ENCODE measurements at regions not wholly inside any gene's neighbourhood (a gene's known extent, or its start where the extent isn't known, plus 50 kb on each side); places are given as distances from the start of the nearest gene placed in this dataset.

DNA sequence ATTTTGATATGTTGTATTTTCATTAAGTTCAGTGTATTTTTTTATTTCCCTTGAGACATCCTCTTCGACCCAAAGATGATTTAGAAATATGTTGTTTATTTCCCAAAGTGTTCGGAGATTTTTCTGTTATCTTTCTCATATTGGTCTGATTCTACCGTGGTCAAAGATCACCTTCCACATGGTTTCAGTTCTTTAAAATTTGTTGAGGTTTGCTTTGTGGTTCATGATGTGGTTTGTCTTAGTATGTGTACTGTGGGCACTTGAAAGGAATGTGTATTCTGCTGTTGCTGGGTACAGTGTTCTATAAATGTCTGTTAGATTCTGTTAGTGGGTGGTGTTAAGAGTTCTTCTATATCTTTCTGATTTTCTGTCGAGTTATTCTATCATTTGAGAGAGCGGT lies 103.4 kb upstream of the FHIT start:
- no TSS peak for BruUV-seq (replicated peaks)
- Histone ChIP-seq H3K27me3 (ENCODE audit: control insufficient read depth in 2 of 2, insufficient read depth in 2 of 2, low read length in 2 of 2) (no peaks in the 10 kb centered on the region), H4K20me1 (replicated peaks; ENCODE audit: control insufficient read depth, extremely low read depth, insufficient read depth, low read length) (no peaks in the 10 kb centered on the region), H3K9ac (replicated peaks; ENCODE audit: extremely low read depth, insufficient read depth, low read length) (no peak overlapping the region), H3K4me1 (ENCODE audit: control insufficient read depth, extremely low read depth, insufficient read depth, low read length) (no peaks in the 10 kb centered on the region), H3K36me3 (ENCODE audit: control insufficient read depth in 2 of 2, extremely low read depth in 1 of 2, insufficient read depth in 2 of 2, low read length in 2 of 2) (no peaks in the 10 kb centered on the region), H3K79me2 (ENCODE audit: control insufficient read depth, insufficient read depth, low read length) (no peaks in the 10 kb centered on the region), H3K4me3 (replicated peaks in 1 of 3; ENCODE audit: insufficient read depth in 1 of 3, low read depth in 1 of 3, low read length in 3 of 3) (no peak overlapping the region), H3K9me3 (replicated peaks; ENCODE audit: control insufficient read depth, insufficient read depth, low read length) (no peaks in the 10 kb centered on the region), H2AFZ (ENCODE audit: low read depth, low read length) (no peak overlapping the region), H3K4me2 (ENCODE audit: insufficient read depth, low read length) (no peak overlapping the region), H3K9me1 (replicated peaks; ENCODE audit: control insufficient read depth, extremely low read depth, insufficient read depth, low read length) (no peaks in the 10 kb centered on the region), H3K27ac (ENCODE audit: insufficient read depth, low read depth, low read length) (no peak overlapping the region)
- ChIA-PET CTCF (no interaction called here), POLR2A (no interaction called here)
- no peak for TF ChIP-seq MAX (IDR thresholded peaks at IDR 0.05; ENCODE audit: insufficient read depth, insufficient read length)
- FAIRE-seq (no peak), DNase-seq (ENCODE audit: low read depth, low spot score) (no peak)
- dilution Hi-C loops (cut with MboI; ENCODE audit: extremely low pct_ligation_motif_present, low sequenced_read_pairs) (no loop called here), intact Hi-C loops (cut with micrococcal nuclease) (no loop called here)

DNA sequence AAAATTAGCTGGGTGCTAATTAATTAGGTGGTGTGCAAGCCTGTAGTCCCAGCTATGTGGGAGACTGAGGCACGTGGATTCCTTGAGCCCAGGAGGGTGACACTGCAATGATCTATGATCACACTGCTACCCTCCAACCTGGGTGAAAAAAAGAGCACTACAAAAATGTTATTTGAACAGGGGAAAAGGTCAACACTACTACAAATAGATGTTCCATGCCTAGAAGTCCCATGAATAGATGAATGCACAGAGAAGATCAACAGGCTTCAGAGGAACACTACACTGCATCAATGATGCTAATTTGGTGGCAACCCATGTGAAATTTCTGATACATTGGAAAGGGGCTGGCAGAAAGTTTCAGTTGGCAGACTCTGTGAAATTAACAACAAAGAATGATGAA lies 105.4 kb upstream of the FHIT start:
- H3K27me3 ChIP-seq (ENCODE audit: control insufficient read depth in 2 of 2, insufficient read depth in 2 of 2, low read length in 2 of 2) = no peaks in the 10 kb centered on the region
- POLR2A ChIA-PET = no interaction called here
- no peak overlapping the region for H2AFZ ChIP-seq (ENCODE audit: low read depth, low read length)
- FAIRE-seq (no peak), DNase-seq (ENCODE audit: low read depth, low spot score) (no peak)
- dilution Hi-C loops (cut with MboI; ENCODE audit: extremely low pct_ligation_motif_present, low sequenced_read_pairs) = no loop called here
- no peaks in the 10 kb centered on the region for H4K20me1 ChIP-seq (replicated peaks; ENCODE audit: control insufficient read depth, extremely low read depth, insufficient read depth, low read length)
- no peak overlapping the region for H3K4me3 ChIP-seq (replicated peaks in 1 of 3; ENCODE audit: insufficient read depth in 1 of 3, low read depth in 1 of 3, low read length in 3 of 3)
- no peaks in the 10 kb centered on the region for H3K9me1 ChIP-seq (replicated peaks; ENCODE audit: control insufficient read depth, extremely low read depth, insufficient read depth, low read length)
- CTCF ChIA-PET = no interaction called here
- intact Hi-C loops (cut with micrococcal nuclease) = no loop called here
- no TSS peak for BruUV-seq (replicated peaks)
- no peaks in the 10 kb centered on the region for H3K79me2 ChIP-seq (ENCODE audit: control insufficient read depth, insufficient read depth, low read length)
- TF ChIP-seq POLR2A (IDR thresholded peaks at IDR 0.05; ENCODE audit: low read depth, low read length) (no peak), FOS (IDR thresholded peaks at IDR 0.05; ENCODE audit: borderline replicate concordance, insufficient read depth, low read length) (no peak), MYC (IDR thresholded peaks at IDR 0.05; ENCODE audit: low read depth, low read length) (no peak), EZH2 (IDR thresholded peaks at IDR 0.05; ENCODE audit: borderline replicate concordance, low read depth, low read length, severe bottlenecking) (no peak), CTCF (IDR thresholded peaks at IDR 0.05; ENCODE audit: extremely low read depth in 1 of 2, insufficient read depth in 1 of 2, low read depth in 1 of 2, low read length in 2 of 2) (no peak), JUN (IDR thresholded peaks at IDR 0.05; ENCODE audit: borderline replicate concordance, insufficient read depth, insufficient read length, low read depth) (no peak), MAX (IDR thresholded peaks at IDR 0.05; ENCODE audit: insufficient read depth, insufficient read length) (no peak), GATA2 (IDR thresholded peaks at IDR 0.05; ENCODE audit: insufficient read depth, insufficient read length, low read depth, low read length) (no peak), POLR2AphosphoS5 (IDR thresholded peaks at IDR 0.05; ENCODE audit: insufficient read depth, low read depth, low read length) (no peak)
- no peak overlapping the region for H3K9ac ChIP-seq (replicated peaks; ENCODE audit: extremely low read depth, insufficient read depth, low read length)
- no peaks in the 10 kb centered on the region for H3K36me3 ChIP-seq (ENCODE audit: control insufficient read depth in 2 of 2, extremely low read depth in 1 of 2, insufficient read depth in 2 of 2, low read length in 2 of 2)
- H3K9me3 ChIP-seq (replicated peaks; ENCODE audit: control insufficient read depth, insufficient read depth, low read length) = no peaks in the 10 kb centered on the region
- H3K4me2 ChIP-seq (ENCODE audit: insufficient read depth, low read length) = no peak overlapping the region
- H3K4me1 ChIP-seq (ENCODE audit: control insufficient read depth, extremely low read depth, insufficient read depth, low read length) = no peaks in the 10 kb centered on the region
- no peak overlapping the region for H3K27ac ChIP-seq (ENCODE audit: insufficient read depth, low read depth, low read length)

Measured in endothelial cell of umbilical vein (primary cell).